ENCODE measurements at regions not wholly inside any gene's neighbourhood (a gene's known extent, or its start where the extent isn't known, plus 50 kb on each side); places are given as distances from the start of the nearest gene placed in this dataset.

DNA sequence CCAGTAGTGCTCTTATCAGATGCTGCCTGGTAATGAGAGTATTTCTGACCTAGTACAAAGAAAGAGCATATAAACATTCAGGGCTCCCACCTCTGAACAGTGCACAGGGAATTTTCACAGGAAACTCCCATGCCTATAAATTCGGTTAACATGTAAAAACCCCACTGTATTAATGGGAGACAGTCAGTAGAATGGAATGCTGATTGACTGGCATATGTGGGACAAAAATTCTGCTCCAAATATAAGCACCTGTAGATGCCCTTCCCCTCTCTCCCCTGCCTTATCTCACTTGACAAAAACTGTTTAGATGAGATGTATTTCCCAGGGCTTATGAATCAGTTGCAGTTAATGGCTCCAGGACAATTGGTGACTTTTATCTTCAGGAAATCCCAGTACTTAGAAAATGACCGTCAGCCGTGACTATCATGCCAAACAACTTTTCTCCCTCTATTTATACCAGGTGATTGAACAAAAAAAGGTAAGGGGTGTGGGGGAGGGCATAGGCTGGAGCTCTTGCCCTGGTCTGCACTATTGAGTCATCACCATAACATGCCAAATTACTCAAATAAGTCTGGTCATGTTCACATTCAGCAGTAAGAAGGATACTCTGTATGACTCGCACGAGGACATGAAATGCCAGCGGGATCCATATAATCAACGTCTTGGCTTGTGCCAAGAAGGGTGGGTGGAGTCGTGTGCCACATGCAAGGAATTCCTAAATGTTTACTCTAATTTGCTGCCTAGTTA is 176.4 kb upstream of the BMP2 start:
- Histone ChIP-seq H3K9ac (ENCODE audit: low read depth in 1 of 2, low read length in 2 of 2) (no peak overlapping the region), H3K27ac (ENCODE audit: low read depth in 1 of 2, low read length in 2 of 2) (no peak overlapping the region), H3K9me3 (ENCODE audit: control insufficient read depth in 4 of 4, low read length in 3 of 4) (no peaks in the 10 kb centered on the region), H3K4me3 (ENCODE audit: low read depth in 1 of 3, low read length in 3 of 3) (no peak overlapping the region), H3K4me1 (ENCODE audit: control insufficient read depth in 4 of 4, insufficient read depth in 4 of 4, low read length in 3 of 4) (peaks cover 0 to 6% (median 2%) of the 10 kb centered on the region in 4 donors), H3K27me3 (ENCODE audit: control insufficient read depth in 4 of 4, insufficient read depth in 4 of 4, low read length in 3 of 4) (no peaks in the 10 kb centered on the region), H3K36me3 (ENCODE audit: control insufficient read depth in 4 of 4, insufficient read depth in 3 of 4, low read depth in 1 of 4, low read length in 3 of 4) (no peaks in the 10 kb centered on the region)
- TF ChIP-seq RXRA (IDR thresholded peaks at IDR 0.05), result no peak
- TF ChIP-seq GABPA (IDR thresholded peaks at IDR 0.05 in 1 of 2, conservative IDR thresholded peaks at IDR 0.05 in 1 of 2), result no peak
- TF ChIP-seq RAD21 (IDR thresholded peaks at IDR 0.05), result no peak
- no peak for TF ChIP-seq HNF4G (IDR thresholded peaks at IDR 0.05)
- TF ChIP-seq, protein P1, sequence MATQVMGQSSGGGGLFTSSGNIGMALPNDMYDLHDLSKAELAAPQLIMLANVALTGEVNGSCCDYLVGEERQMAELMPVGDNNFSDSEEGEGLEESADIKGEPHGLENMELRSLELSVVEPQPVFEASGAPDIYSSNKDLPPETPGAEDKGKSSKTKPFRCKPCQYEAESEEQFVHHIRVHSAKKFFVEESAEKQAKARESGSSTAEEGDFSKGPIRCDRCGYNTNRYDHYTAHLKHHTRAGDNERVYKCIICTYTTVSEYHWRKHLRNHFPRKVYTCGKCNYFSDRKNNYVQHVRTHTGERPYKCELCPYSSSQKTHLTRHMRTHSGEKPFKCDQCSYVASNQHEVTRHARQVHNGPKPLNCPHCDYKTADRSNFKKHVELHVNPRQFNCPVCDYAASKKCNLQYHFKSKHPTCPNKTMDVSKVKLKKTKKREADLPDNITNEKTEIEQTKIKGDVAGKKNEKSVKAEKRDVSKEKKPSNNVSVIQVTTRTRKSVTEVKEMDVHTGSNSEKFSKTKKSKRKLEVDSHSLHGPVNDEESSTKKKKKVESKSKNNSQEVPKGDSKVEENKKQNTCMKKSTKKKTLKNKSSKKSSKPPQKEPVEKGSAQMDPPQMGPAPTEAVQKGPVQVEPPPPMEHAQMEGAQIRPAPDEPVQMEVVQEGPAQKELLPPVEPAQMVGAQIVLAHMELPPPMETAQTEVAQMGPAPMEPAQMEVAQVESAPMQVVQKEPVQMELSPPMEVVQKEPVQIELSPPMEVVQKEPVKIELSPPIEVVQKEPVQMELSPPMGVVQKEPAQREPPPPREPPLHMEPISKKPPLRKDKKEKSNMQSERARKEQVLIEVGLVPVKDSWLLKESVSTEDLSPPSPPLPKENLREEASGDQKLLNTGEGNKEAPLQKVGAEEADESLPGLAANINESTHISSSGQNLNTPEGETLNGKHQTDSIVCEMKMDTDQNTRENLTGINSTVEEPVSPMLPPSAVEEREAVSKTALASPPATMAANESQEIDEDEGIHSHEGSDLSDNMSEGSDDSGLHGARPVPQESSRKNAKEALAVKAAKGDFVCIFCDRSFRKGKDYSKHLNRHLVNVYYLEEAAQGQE (IDR thresholded peaks at IDR 0.05), result no peak
- TF ChIP-seq JUND (IDR thresholded peaks at IDR 0.05), result no peak
- TF ChIP-seq FOXA2 (IDR thresholded peaks at IDR 0.05), result no peak
- TF ChIP-seq YY1 (IDR thresholded peaks at IDR 0.05), result no peak
- TF ChIP-seq SP1 (IDR thresholded peaks at IDR 0.05), result no peak
- no peak for TF ChIP-seq HNF4A (conservative IDR thresholded peaks at IDR 0.05)
- no peak for TF ChIP-seq NR2F2 (IDR thresholded peaks at IDR 0.05)
- TF ChIP-seq, protein P2, sequence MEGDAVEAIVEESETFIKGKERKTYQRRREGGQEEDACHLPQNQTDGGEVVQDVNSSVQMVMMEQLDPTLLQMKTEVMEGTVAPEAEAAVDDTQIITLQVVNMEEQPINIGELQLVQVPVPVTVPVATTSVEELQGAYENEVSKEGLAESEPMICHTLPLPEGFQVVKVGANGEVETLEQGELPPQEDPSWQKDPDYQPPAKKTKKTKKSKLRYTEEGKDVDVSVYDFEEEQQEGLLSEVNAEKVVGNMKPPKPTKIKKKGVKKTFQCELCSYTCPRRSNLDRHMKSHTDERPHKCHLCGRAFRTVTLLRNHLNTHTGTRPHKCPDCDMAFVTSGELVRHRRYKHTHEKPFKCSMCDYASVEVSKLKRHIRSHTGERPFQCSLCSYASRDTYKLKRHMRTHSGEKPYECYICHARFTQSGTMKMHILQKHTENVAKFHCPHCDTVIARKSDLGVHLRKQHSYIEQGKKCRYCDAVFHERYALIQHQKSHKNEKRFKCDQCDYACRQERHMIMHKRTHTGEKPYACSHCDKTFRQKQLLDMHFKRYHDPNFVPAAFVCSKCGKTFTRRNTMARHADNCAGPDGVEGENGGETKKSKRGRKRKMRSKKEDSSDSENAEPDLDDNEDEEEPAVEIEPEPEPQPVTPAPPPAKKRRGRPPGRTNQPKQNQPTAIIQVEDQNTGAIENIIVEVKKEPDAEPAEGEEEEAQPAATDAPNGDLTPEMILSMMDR (IDR thresholded peaks at IDR 0.05; ENCODE audit: low read depth, low read length, missing input control), result no peak
- TF ChIP-seq EGR1 (IDR thresholded peaks at IDR 0.05; ENCODE audit: low read depth in 2 of 2), result no peak
- WGBS, result 75% methylated on average over 8 of the region's 8 CpGs
- no peak for DNase-seq (ENCODE audit: low spot score)

DNA sequence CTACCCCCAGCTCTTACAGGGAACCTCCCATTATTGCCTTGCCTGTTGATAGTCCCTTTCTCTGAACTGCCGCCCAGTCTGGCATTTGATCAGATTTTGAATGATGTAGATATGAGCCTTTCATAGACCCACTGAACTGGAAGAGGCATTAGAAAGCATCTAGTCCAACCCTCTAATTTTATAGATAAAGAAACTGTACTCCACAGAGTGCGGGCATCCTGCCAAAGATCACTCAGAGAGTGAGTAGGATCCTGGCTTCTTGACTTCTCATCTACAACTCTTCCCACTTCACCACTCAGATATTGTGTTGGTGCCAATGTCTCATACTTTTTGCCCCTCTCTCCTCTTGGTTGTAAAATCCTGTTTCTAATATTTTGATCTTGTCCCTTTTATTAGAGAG is 179.2 kb upstream of the BMP2 start:
- DNase-seq (ENCODE audit: low spot score), result peak; percentile 58
- Histone ChIP-seq H3K27me3 (ENCODE audit: control insufficient read depth in 4 of 4, insufficient read depth in 4 of 4, low read length in 3 of 4) (no peaks in the 10 kb centered on the region), H3K4me1 (ENCODE audit: control insufficient read depth in 4 of 4, insufficient read depth in 4 of 4, low read length in 3 of 4) (peaks cover 0 to 7% (median 2%) of the 10 kb centered on the region in 4 donors), H3K27ac (ENCODE audit: low read depth in 1 of 2, low read length in 2 of 2) (no peak overlapping the region), H3K9ac (ENCODE audit: low read depth in 1 of 2, low read length in 2 of 2) (no peak overlapping the region), H3K4me3 (ENCODE audit: low read depth in 1 of 3, low read length in 3 of 3) (no peak overlapping the region), H3K9me3 (ENCODE audit: control insufficient read depth in 4 of 4, low read length in 3 of 4) (no peaks in the 10 kb centered on the region), H3K36me3 (ENCODE audit: control insufficient read depth in 4 of 4, insufficient read depth in 3 of 4, low read depth in 1 of 4, low read length in 3 of 4) (no peaks in the 10 kb centered on the region)
- WGBS, result 80% methylated on average over 2 of the region's 2 CpGs
- TF ChIP-seq FOXA2 (IDR thresholded peaks at IDR 0.05) (no peak), FOXA1 (IDR thresholded peaks at IDR 0.05) (no peak), NR2F2 (IDR thresholded peaks at IDR 0.05) (no peak), RAD21 (IDR thresholded peaks at IDR 0.05) (no peak), HNF4A (conservative IDR thresholded peaks at IDR 0.05) (no peak), JUND (IDR thresholded peaks at IDR 0.05) (no peak), RXRA (IDR thresholded peaks at IDR 0.05) (no peak), SP1 (IDR thresholded peaks at IDR 0.05) (no peak), GABPA (IDR thresholded peaks at IDR 0.05 in 1 of 2, conservative IDR thresholded peaks at IDR 0.05 in 1 of 2) (no peak), YY1 (IDR thresholded peaks at IDR 0.05) (no peak)
- TF ChIP-seq, protein P2 (IDR thresholded peaks at IDR 0.05; ENCODE audit: low read depth, low read length, missing input control), result no peak
- TF ChIP-seq, protein P3, sequence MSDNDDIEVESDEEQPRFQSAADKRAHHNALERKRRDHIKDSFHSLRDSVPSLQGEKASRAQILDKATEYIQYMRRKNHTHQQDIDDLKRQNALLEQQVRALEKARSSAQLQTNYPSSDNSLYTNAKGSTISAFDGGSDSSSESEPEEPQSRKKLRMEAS (IDR thresholded peaks at IDR 0.05), result no peak
- TF ChIP-seq, protein P4, sequence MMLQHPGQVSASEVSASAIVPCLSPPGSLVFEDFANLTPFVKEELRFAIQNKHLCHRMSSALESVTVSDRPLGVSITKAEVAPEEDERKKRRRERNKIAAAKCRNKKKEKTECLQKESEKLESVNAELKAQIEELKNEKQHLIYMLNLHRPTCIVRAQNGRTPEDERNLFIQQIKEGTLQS (IDR thresholded peaks at IDR 0.05), result no peak
- TF ChIP-seq, protein P1 (IDR thresholded peaks at IDR 0.05), result no peak
